Nephron progenitor cell (in vitro differentiated cells): ENCODE measurements at regions not wholly inside any gene's neighbourhood (a gene's known extent, or its start where the extent isn't known, plus 50 kb on each side); places are given as distances from the start of the nearest gene placed in this dataset.
A peak's percentile ranks its signal among the peaks of the same experiment; 100 is the strongest.
"Not testable (repeated sequence)": the region's sequence is repeated elsewhere in the genome, so short reads cannot be mapped to it uniquely, and the experiment has no call there.

ENCODE experiments used
- DNase-seq: peaks from one replicate; pipeline ENCODE4 v3.0.0; 2021
- H3K27ac Mint-ChIP-seq: 2 replicates; pipeline ENCODE4 v1.8.0; 2021; ENCODE audit warnings: mild to moderate bottlenecking, moderate library complexity, mixed read lengths
- H3K27me3 Mint-ChIP-seq: 2 replicates; pipeline ENCODE4 v1.8.0; 2021; ENCODE audit warnings: mild to moderate bottlenecking, low read depth, mixed read lengths; ENCODE audit not compliant: poor library complexity
- H3K36me3 Mint-ChIP-seq: 2 replicates; pipeline ENCODE4 v1.8.0; 2021; ENCODE audit warnings: low read depth, mixed read lengths
- H3K4me1 Mint-ChIP-seq: 2 replicates; pipeline ENCODE4 v1.8.0; 2021; ENCODE audit warnings: mixed read lengths
- H3K4me3 Mint-ChIP-seq: 2 replicates; pipeline ENCODE4 v1.8.0; 2021; ENCODE audit warnings: mild to moderate bottlenecking, moderate library complexity, mixed read lengths
- H3K9me3 Mint-ChIP-seq: 2 replicates; pipeline ENCODE4 v1.8.0; 2021; ENCODE audit warnings: mild to moderate bottlenecking, moderate library complexity, mixed read lengths
- CTCF ChIP-seq: fragments of 200-600 bp; sonication (generic); IDR thresholded peaks from 2 replicates; pipeline ENCODE4 v1.5.0; 2021; ENCODE audit warnings: antibody characterized with exemption

DNA sequence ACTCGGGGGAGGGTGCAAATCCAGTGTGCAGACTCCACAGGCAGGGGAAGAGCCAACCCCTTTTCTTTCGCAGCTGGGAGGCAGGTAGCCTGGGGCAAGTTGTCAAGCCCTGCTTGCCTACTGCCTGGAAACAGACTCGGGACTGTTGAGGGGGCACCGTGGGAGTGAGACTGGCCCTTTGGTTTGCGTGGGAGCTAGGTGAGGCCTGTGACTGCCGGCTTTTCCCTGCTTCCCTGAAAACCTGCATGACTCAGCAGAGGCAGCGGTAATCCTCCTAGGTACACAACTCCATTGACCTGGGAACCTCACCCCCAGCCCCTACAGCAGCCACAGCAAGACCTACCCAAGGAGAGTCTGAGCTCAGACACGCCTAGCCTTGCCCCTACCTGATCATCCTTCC is 509.5 kb downstream of the DTWD2 start:
- Mint-ChIP-seq H3K27ac (no peak overlapping the region), H3K4me3 (no peak overlapping the region), H3K36me3 (peaks cover 14% of the 10 kb centered on the region), H3K27me3 (no peaks in the 10 kb centered on the region), H3K9me3 (peaks cover 42% of the 10 kb centered on the region), H3K4me1 (no peaks in the 10 kb centered on the region)
- no peak for TF ChIP-seq CTCF
- no peak for DNase-seq

DNA sequence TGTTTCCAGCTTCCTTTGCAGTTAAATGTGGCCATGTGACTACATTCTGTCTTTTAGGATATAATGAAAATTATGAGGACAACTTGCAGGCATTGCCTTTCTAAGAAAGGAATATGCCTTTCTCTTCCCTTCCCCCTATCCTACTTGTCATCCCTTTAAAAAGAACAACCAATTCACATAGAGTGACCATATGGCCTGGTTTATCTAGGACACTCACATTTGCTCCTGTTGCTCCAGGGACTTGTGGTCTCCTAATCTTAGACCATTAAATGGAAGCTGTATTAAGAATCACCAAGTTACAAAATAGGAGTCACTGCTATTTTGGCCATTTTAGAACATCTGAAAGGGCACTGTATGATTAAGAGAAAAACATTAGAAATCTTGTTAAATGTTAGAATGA is 520.3 kb downstream of the DTWD2 start:
- Mint-ChIP-seq H3K36me3 (no peaks in the 10 kb centered on the region), H3K27me3 (no peaks in the 10 kb centered on the region), H3K27ac (no peak overlapping the region), H3K9me3 (no peaks in the 10 kb centered on the region), H3K4me1 (no peaks in the 10 kb centered on the region), H3K4me3 (no peak overlapping the region)
- no peak for DNase-seq
- no peak for TF ChIP-seq CTCF

- H3K27me3 Mint-ChIP-seq: no peaks in the 10 kb centered on the region
- H3K36me3 Mint-ChIP-seq: no peaks in the 10 kb centered on the region
Observed at GRCh38 chr5:118467103-118467502, 521.2 kb downstream of the DTWD2 start.

DNA sequence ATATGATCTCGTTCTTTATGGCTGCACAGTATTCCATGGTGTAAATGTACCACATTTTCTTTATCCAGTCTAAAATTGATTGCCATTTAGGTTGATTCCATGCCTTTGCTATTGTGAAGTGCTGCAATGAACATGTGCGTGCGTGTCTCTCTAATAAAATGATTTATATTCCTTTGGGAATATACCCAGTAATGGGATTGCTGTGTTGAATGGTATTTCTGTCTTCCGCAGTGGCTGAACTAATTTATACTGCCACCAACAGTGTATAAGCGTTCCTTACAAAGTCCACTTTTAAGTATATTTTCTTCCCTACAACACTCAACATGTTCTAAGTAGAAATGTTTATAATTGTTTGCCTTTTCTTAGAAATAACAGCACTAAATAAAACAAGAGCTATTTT is 521.9 kb downstream of the DTWD2 start:
- TF ChIP-seq CTCF: no peak
- Mint-ChIP-seq H3K27ac (no peak overlapping the region), H3K9me3 (no peaks in the 10 kb centered on the region), H3K4me3 (no peak overlapping the region), H3K4me1 (peaks cover 1% of the 10 kb centered on the region), H3K36me3 (no peaks in the 10 kb centered on the region), H3K27me3 (no peaks in the 10 kb centered on the region)
- DNase-seq: no peak

More at GRCh38 chr5:118467103-118467502, 521.2 kb downstream of the DTWD2 start:
- no peaks in the 10 kb centered on the region for H3K4me1 Mint-ChIP-seq
- DNase-seq: no peak
- H3K9me3 Mint-ChIP-seq: no peaks in the 10 kb centered on the region
- H3K27ac Mint-ChIP-seq: peak overlapping the region; percentile 47
- no peak for TF ChIP-seq CTCF
- H3K4me3 Mint-ChIP-seq: no peak overlapping the region

- H3K27me3 Mint-ChIP-seq, DNase-seq, H3K9me3 Mint-ChIP-seq, H3K4me3 Mint-ChIP-seq, H3K4me1 Mint-ChIP-seq, H3K27ac Mint-ChIP-seq, H3K36me3 Mint-ChIP-seq: not testable (repeated sequence)
Observed at GRCh38 chr5:118462276-118462675, 526.1 kb downstream of the DTWD2 start.

DNA sequence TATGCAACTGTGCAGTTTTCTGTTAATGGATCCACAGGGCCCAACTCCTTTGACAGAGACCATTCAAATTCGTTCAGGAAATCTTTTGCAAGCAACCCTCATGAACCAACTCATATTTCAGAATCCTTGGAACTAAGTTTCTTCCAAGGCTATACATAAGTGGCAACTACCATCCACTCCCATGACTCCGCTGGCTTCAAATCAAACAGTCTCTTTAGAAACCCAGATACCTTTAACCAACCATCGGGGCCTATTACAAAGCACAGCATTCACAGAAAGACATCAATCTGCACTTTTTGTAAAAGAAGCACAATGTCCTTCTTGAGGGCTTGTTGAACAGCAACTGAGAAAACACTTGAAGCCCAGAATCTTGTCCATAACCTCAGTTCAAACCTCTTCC is 526.9 kb downstream of the DTWD2 start:
- Mint-ChIP-seq H3K4me1 (peaks cover 6% of the 10 kb centered on the region), H3K4me3 (no peak overlapping the region), H3K36me3 (no peaks in the 10 kb centered on the region), H3K27ac (no peak overlapping the region), H3K27me3 (no peaks in the 10 kb centered on the region), H3K9me3 (no peaks in the 10 kb centered on the region)
- no peak for DNase-seq
- TF ChIP-seq CTCF: no peak
